ENCODE measurements at regions not wholly inside any gene's neighbourhood (a gene's known extent, or its start where the extent isn't known, plus 50 kb on each side); places are given as distances from the start of the nearest gene placed in this dataset.
A peak's percentile ranks its signal among the peaks of the same experiment; 100 is the strongest.

GRCh38 chr10:61834519-61834918, 67.0 kb upstream of the ARID5B start:
- H3K27me3 ChIP-seq, result no peaks in the 10 kb centered on the region
- intact Hi-C loops (cut with DNase I; ENCODE audit: low total_unique reads), result loop anchor here (2.0 kb wide), 1 partner anchor 46 kb away; no protein-coding TSS in a partner anchor

GRCh38 chr10:61835069-61835945, 66.2 kb upstream of the ARID5B start:
- H3K9me3 ChIP-seq, result no peaks in the 10 kb centered on the region
- peak overlapping the region; percentile 60 to 76 (median 73) for H3K27ac ChIP-seq
- 22 to 29% methylated on average over 6 to 8 of the region's 8 CpGs for WGBS, 2 donors (ENCODE audit: low coverage in 1 of 2)
- no peak for TF ChIP-seq POLR2A (IDR thresholded peaks at IDR 0.05)
- no peak for TF ChIP-seq EP300 (IDR thresholded peaks at IDR 0.05; ENCODE audit: low read depth)
- peak; percentile 21 to 69 (median 53) for TF ChIP-seq POLR2AphosphoS5 (IDR thresholded peaks at IDR 0.05)
- TF ChIP-seq CTCF (IDR thresholded peaks at IDR 0.05), result peak; percentile 27 to 67 (median 42)
- H3K4me1 ChIP-seq, result peaks cover 14 to 45% (median 36%) of the 10 kb centered on the region in 4 donors
- no peaks in the 10 kb centered on the region for H3K27me3 ChIP-seq
- in situ Hi-C loops (cut with MboI; ENCODE audit: low pct_ligation_motif_present in 1 of 4, low pct_unique_long_range_greater_than_20kb in 1 of 4, low sequenced_read_pairs in 3 of 4), result no loop called here
- intact Hi-C loops (cut with DNase I; ENCODE audit: low total_unique reads), result loop anchor here (2.0 kb wide), 1 partner anchor 47 kb away; no protein-coding TSS in a partner anchor
- no peaks in the 10 kb centered on the region for H3K36me3 ChIP-seq
- H3K4me3 ChIP-seq, result no peak overlapping the region
- DNase-seq, result peak; percentile 16

More at GRCh38 chr10:61834519-61834918, 67.0 kb upstream of the ARID5B start:
- TF ChIP-seq CTCF (IDR thresholded peaks at IDR 0.05), result no peak
- no peak for TF ChIP-seq EP300 (IDR thresholded peaks at IDR 0.05; ENCODE audit: low read depth)
- peaks cover 14 to 37% (median 31%) of the 10 kb centered on the region in 4 donors for H3K4me1 ChIP-seq
- in situ Hi-C loops (cut with MboI; ENCODE audit: low pct_ligation_motif_present in 1 of 4, low pct_unique_long_range_greater_than_20kb in 1 of 4, low sequenced_read_pairs in 3 of 4), result no loop called here
- no peak overlapping the region for H3K4me3 ChIP-seq
- no peak for DNase-seq
- no peaks in the 10 kb centered on the region for H3K36me3 ChIP-seq
- H3K9me3 ChIP-seq, result no peaks in the 10 kb centered on the region
- peak overlapping the region in 2 of 4 donors; percentile 60 to 76 for H3K27ac ChIP-seq
- WGBS, 2 donors (ENCODE audit: low coverage in 1 of 2), result 86 to 87% methylated on average over 1 of the region's 1 CpG

- Histone ChIP-seq H3K27ac (peak overlapping the region; percentile 60 to 76 (median 73)), H3K9me3 (no peaks in the 10 kb centered on the region), H3K27me3 (no peaks in the 10 kb centered on the region), H3K4me3 (no peak overlapping the region), H3K4me1 (peaks cover 14 to 50% (median 40%) of the 10 kb centered on the region in 4 donors), H3K36me3 (no peaks in the 10 kb centered on the region)
- DNase-seq, result no peak
- WGBS, 2 donors (ENCODE audit: low coverage in 1 of 2), result 12 to 19% methylated on average over 6 of the region's 6 CpGs
- TF ChIP-seq CTCF (IDR thresholded peaks at IDR 0.05) (no peak), EP300 (IDR thresholded peaks at IDR 0.05; ENCODE audit: low read depth) (no peak), POLR2AphosphoS5 (IDR thresholded peaks at IDR 0.05) (no peak), POLR2A (IDR thresholded peaks at IDR 0.05) (no peak)
- in situ Hi-C loops (cut with MboI; ENCODE audit: low pct_ligation_motif_present in 1 of 4, low pct_unique_long_range_greater_than_20kb in 1 of 4, low sequenced_read_pairs in 3 of 4), result no loop called here
- intact Hi-C loops (cut with DNase I; ENCODE audit: low total_unique reads), result loop anchor here (2.0 kb wide), 1 partner anchor 47 kb away; no protein-coding TSS in a partner anchor
Measured at GRCh38 chr10:61835946-61836887, 65.3 kb upstream of the ARID5B start.

All from transverse colon (tissue), 4 donors.